ENCODE measurements at regions not wholly inside any gene's neighbourhood (a gene's known extent, or its start where the extent isn't known, plus 50 kb on each side); places are given as distances from the start of the nearest gene placed in this dataset.

- Histone ChIP-seq H3K4me3 (ENCODE audit: insufficient read length, low read depth) (no peak overlapping the region), H3K36me3 (ENCODE audit: insufficient read depth, insufficient read length, low read length) (no peaks in the 10 kb centered on the region), H3K9ac (ENCODE audit: insufficient read length, low read depth) (no peak overlapping the region), H3K27me3 (ENCODE audit: insufficient read depth, insufficient read length) (no peaks in the 10 kb centered on the region), H3K4me1 (ENCODE audit: insufficient read depth, insufficient read length) (no peaks in the 10 kb centered on the region), H3K9me3 (ENCODE audit: insufficient read depth, low read length) (no peaks in the 10 kb centered on the region)
- TF ChIP-seq ZNF274 (IDR thresholded peaks at IDR 0.05; ENCODE audit: low read depth, low read length) (no peak), SUZ12 (IDR thresholded peaks at IDR 0.05; ENCODE audit: extremely low read depth, insufficient read depth, insufficient read length) (no peak), YY1 (IDR thresholded peaks at IDR 0.05; ENCODE audit: insufficient read depth, insufficient read length) (no peak)
- no peak for DNase-seq (ENCODE audit: low read depth, low spot score)
Observed at GRCh38 chr12:58386136-58386535, 444.8 kb downstream of the ATP23 start.

DNA sequence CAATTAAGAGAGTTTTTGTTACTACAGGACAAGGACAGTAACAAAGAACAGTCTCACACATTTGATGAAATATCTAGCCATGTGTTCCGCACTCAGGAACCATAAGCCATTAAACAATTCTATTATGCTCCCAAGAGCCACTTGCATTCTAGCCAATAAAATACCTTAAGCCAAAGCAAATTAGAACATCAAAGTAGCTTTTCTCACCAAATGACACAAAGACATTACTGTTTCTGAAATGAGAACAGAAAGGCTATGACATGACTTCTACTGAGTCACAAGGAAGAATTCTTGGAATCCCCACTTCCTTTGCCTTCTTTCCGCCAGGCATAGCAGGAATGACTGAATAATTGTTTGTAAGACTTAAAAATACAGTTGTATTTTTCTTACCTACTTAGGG is 445.8 kb downstream of the ATP23 start:
- H3K36me3 ChIP-seq (ENCODE audit: insufficient read depth, insufficient read length, low read length) = no peaks in the 10 kb centered on the region
- H3K27me3 ChIP-seq (ENCODE audit: insufficient read depth, insufficient read length) = no peaks in the 10 kb centered on the region
- H3K4me1 ChIP-seq (ENCODE audit: insufficient read depth, insufficient read length) = no peaks in the 10 kb centered on the region
- TF ChIP-seq SUZ12 (IDR thresholded peaks at IDR 0.05; ENCODE audit: extremely low read depth, insufficient read depth, insufficient read length) (no peak), ZNF274 (IDR thresholded peaks at IDR 0.05; ENCODE audit: low read depth, low read length) (no peak), YY1 (IDR thresholded peaks at IDR 0.05; ENCODE audit: insufficient read depth, insufficient read length) (no peak)
- no peak overlapping the region for H3K9ac ChIP-seq (ENCODE audit: insufficient read length, low read depth)
- H3K4me3 ChIP-seq (ENCODE audit: insufficient read length, low read depth) = no peak overlapping the region
- no peak for DNase-seq (ENCODE audit: low read depth, low spot score)
- H3K9me3 ChIP-seq (ENCODE audit: insufficient read depth, low read length) = no peaks in the 10 kb centered on the region

DNA sequence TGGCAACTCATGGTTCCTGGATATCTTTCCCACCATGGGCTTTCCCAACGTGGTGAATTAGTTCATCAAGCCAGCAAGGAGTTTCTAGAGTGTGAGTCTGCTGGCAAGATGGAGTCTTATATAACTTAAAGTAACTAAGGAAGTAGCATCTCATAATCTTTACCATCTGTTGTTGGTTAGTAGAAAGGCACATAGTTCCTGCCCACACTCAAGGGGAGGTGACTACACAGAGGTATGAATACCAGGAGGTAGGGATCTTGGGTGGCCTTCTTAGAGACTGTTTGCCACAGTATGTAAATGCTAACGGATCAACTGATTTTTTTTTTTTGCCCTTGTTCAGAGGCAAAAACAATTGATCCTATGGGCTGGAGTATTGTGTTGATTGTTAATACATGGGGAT is 446.9 kb downstream of the ATP23 start:
- H3K9me3 ChIP-seq (ENCODE audit: insufficient read depth, low read length) = no peaks in the 10 kb centered on the region
- DNase-seq (ENCODE audit: low read depth, low spot score) = no peak
- no peak overlapping the region for H3K4me3 ChIP-seq (ENCODE audit: insufficient read length, low read depth)
- no peaks in the 10 kb centered on the region for H3K27me3 ChIP-seq (ENCODE audit: insufficient read depth, insufficient read length)
- TF ChIP-seq SUZ12 (IDR thresholded peaks at IDR 0.05; ENCODE audit: extremely low read depth, insufficient read depth, insufficient read length) (no peak), ZNF274 (IDR thresholded peaks at IDR 0.05; ENCODE audit: low read depth, low read length) (no peak), YY1 (IDR thresholded peaks at IDR 0.05; ENCODE audit: insufficient read depth, insufficient read length) (no peak)
- no peaks in the 10 kb centered on the region for H3K4me1 ChIP-seq (ENCODE audit: insufficient read depth, insufficient read length)
- no peak overlapping the region for H3K9ac ChIP-seq (ENCODE audit: insufficient read length, low read depth)
- no peaks in the 10 kb centered on the region for H3K36me3 ChIP-seq (ENCODE audit: insufficient read depth, insufficient read length, low read length)

GRCh38 chr12:58393152-58393551 is 451.8 kb downstream of the ATP23 start:
- Histone ChIP-seq H3K27me3 (ENCODE audit: insufficient read depth, insufficient read length) (no peaks in the 10 kb centered on the region), H3K9me3 (ENCODE audit: insufficient read depth, low read length) (no peaks in the 10 kb centered on the region), H3K4me1 (ENCODE audit: insufficient read depth, insufficient read length) (no peaks in the 10 kb centered on the region), H3K9ac (ENCODE audit: insufficient read length, low read depth) (no peak overlapping the region), H3K4me3 (ENCODE audit: insufficient read length, low read depth) (no peak overlapping the region), H3K36me3 (ENCODE audit: insufficient read depth, insufficient read length, low read length) (no peaks in the 10 kb centered on the region)
- DNase-seq (ENCODE audit: low read depth, low spot score) = no peak
- no peak for TF ChIP-seq YY1 (IDR thresholded peaks at IDR 0.05; ENCODE audit: insufficient read depth, insufficient read length)
- TF ChIP-seq SUZ12 (IDR thresholded peaks at IDR 0.05; ENCODE audit: extremely low read depth, insufficient read depth, insufficient read length) = no peak
- no peak for TF ChIP-seq ZNF274 (IDR thresholded peaks at IDR 0.05; ENCODE audit: low read depth, low read length)

GRCh38 chr12:58395056-58395455 is 453.7 kb downstream of the ATP23 start:
- Histone ChIP-seq H3K4me3 (ENCODE audit: insufficient read length, low read depth) (no peak overlapping the region), H3K36me3 (ENCODE audit: insufficient read depth, insufficient read length, low read length) (no peaks in the 10 kb centered on the region), H3K9ac (ENCODE audit: insufficient read length, low read depth) (no peak overlapping the region), H3K27me3 (ENCODE audit: insufficient read depth, insufficient read length) (no peaks in the 10 kb centered on the region), H3K9me3 (ENCODE audit: insufficient read depth, low read length) (no peaks in the 10 kb centered on the region), H3K4me1 (ENCODE audit: insufficient read depth, insufficient read length) (no peaks in the 10 kb centered on the region)
- no peak for DNase-seq (ENCODE audit: low read depth, low spot score)
- TF ChIP-seq SUZ12 (IDR thresholded peaks at IDR 0.05; ENCODE audit: extremely low read depth, insufficient read depth, insufficient read length) = no peak
- TF ChIP-seq ZNF274 (IDR thresholded peaks at IDR 0.05; ENCODE audit: low read depth, low read length) = no peak
- TF ChIP-seq YY1 (IDR thresholded peaks at IDR 0.05; ENCODE audit: insufficient read depth, insufficient read length) = no peak

- H3K9ac ChIP-seq (ENCODE audit: insufficient read length, low read depth) = no peak overlapping the region
- TF ChIP-seq SUZ12 (IDR thresholded peaks at IDR 0.05; ENCODE audit: extremely low read depth, insufficient read depth, insufficient read length) = no peak
- TF ChIP-seq YY1 (IDR thresholded peaks at IDR 0.05; ENCODE audit: insufficient read depth, insufficient read length) = no peak
- TF ChIP-seq ZNF274 (IDR thresholded peaks at IDR 0.05; ENCODE audit: low read depth, low read length) = no peak
- no peaks in the 10 kb centered on the region for H3K9me3 ChIP-seq (ENCODE audit: insufficient read depth, low read length)
- H3K36me3 ChIP-seq (ENCODE audit: insufficient read depth, insufficient read length, low read length) = no peaks in the 10 kb centered on the region
- DNase-seq (ENCODE audit: low read depth, low spot score) = no peak
- no peaks in the 10 kb centered on the region for H3K4me1 ChIP-seq (ENCODE audit: insufficient read depth, insufficient read length)
- H3K4me3 ChIP-seq (ENCODE audit: insufficient read length, low read depth) = no peak overlapping the region
- no peaks in the 10 kb centered on the region for H3K27me3 ChIP-seq (ENCODE audit: insufficient read depth, insufficient read length)
Observed at GRCh38 chr12:58395470-58395869, 454.1 kb downstream of the ATP23 start.

DNA sequence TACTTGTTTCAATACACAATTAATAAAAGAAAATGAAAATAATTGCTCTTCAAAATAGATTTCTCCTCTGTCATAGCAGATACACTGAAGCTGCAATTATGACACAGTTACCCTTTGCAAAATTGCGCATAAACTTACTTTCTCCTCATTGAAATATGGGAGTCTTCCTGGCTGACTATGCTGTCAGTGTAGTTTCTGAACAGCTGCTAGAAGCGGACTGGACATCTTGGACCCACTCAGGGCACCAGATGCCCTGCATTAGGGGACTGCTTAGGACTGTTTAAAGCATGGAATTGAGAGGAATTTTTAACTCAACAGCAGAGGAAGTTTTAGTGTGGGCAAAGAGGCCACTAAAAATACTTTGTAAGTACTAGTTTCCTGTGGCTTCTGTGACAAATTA is 454.9 kb downstream of the ATP23 start:
- Histone ChIP-seq H3K36me3 (ENCODE audit: insufficient read depth, insufficient read length, low read length) (no peaks in the 10 kb centered on the region), H3K9me3 (ENCODE audit: insufficient read depth, low read length) (no peaks in the 10 kb centered on the region; the same call in 1 of the 2 replicates), H3K9ac (ENCODE audit: insufficient read length, low read depth) (no peak overlapping the region), H3K4me1 (ENCODE audit: insufficient read depth, insufficient read length) (no peaks in the 10 kb centered on the region), H3K4me3 (ENCODE audit: insufficient read length, low read depth) (no peak overlapping the region), H3K27me3 (ENCODE audit: insufficient read depth, insufficient read length) (no peaks in the 10 kb centered on the region)
- TF ChIP-seq YY1 (IDR thresholded peaks at IDR 0.05; ENCODE audit: insufficient read depth, insufficient read length) (no peak), ZNF274 (IDR thresholded peaks at IDR 0.05; ENCODE audit: low read depth, low read length) (no peak), SUZ12 (IDR thresholded peaks at IDR 0.05; ENCODE audit: extremely low read depth, insufficient read depth, insufficient read length) (no peak)
- DNase-seq (ENCODE audit: low read depth, low spot score) = no peak
